ENCODE measurements at regions not wholly inside any gene's neighbourhood (a gene's known extent, or its start where the extent isn't known, plus 50 kb on each side); places are given as distances from the start of the nearest gene placed in this dataset.

DNA sequence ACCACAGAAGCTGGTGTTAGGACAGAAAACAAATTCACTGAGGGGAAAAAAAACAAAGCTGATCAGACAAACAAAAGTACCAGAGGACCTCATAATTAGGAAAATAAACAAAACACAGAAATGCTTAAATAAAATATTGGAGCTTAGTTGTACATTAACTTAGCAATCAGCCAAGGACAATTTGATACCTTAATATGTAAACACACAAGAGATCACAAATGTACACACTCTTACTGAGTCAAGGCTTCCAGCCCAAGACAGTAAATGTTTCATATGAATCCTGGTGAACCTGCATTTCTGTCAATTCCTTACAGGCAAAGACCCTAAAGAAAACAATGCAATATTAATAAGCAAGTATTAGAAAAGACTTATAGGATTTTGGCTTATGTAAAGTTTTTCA lies 62.0 kb upstream of the SPTLC3 start:
- H3K9me3 ChIP-seq (ENCODE audit: insufficient read depth in 2 of 2, low read depth in 1 of 2, low read length in 1 of 2): no peaks in the 10 kb centered on the region
- H3K27ac ChIP-seq (ENCODE audit: low read depth, low read length): no peak overlapping the region
- H3K9ac ChIP-seq (replicated peaks in 1 of 4; ENCODE audit: extremely low read depth in 1 of 4, low read depth in 3 of 4, low read length in 3 of 4): no peak overlapping the region
- no peak overlapping the region for H3K4me3 ChIP-seq (ENCODE audit: extremely low read depth in 1 of 4, insufficient read depth in 2 of 4, low read depth in 3 of 4, low read length in 4 of 4)
- H2BK20ac ChIP-seq (ENCODE audit: low read length): no peak overlapping the region
- no peaks in the 10 kb centered on the region for H3K27me3 ChIP-seq (replicated peaks in 1 of 4; ENCODE audit: control insufficient read depth in 3 of 4, extremely low read depth in 1 of 4, insufficient read depth in 3 of 4, low read length in 3 of 4)
- H3K14ac ChIP-seq (ENCODE audit: insufficient read length): no peak overlapping the region
- H3K56ac ChIP-seq (replicated peaks; ENCODE audit: insufficient read length, low read depth, low read length): no peak overlapping the region
- H2BK15ac ChIP-seq (ENCODE audit: low read length): no peak overlapping the region
- H2AK5ac ChIP-seq (ENCODE audit: low read depth, low read length): no peak overlapping the region
- H3K23me2 ChIP-seq (ENCODE audit: low read depth, low read length): no peaks in the 10 kb centered on the region
- DNase-seq (ENCODE audit: low read depth in 1 of 2, low spot score in 2 of 2) (no peak), FAIRE-seq (no peak)
- no peaks in the 10 kb centered on the region for H4K20me1 ChIP-seq (replicated peaks in 1 of 2; ENCODE audit: control insufficient read depth in 1 of 2, insufficient read depth in 2 of 2, low read length in 2 of 2)
- ChIA-PET POLR2A (ENCODE audit: partially characterized antibody) (interaction anchor here (0.5 kb wide), 1 partner anchor 197 kb away, joined by 3 read pairs; no protein-coding TSS in a partner anchor), CTCF (ENCODE audit: partially characterized antibody) (no interaction called here)
- no peak overlapping the region for H3K18ac ChIP-seq (ENCODE audit: extremely low read depth, low read length)
- H2BK120ac ChIP-seq (replicated peaks; ENCODE audit: low read depth, low read length): no peak overlapping the region
- no peak overlapping the region for H3K23ac ChIP-seq (ENCODE audit: insufficient read length)
- H2BK5ac ChIP-seq (ENCODE audit: low read depth, low read length): no peak overlapping the region
- no peak overlapping the region for H3K4ac ChIP-seq (replicated peaks; ENCODE audit: insufficient read length, low read depth, low read length)
- no peak overlapping the region for H2AFZ ChIP-seq (ENCODE audit: low read length)
- H3K79me1 ChIP-seq (ENCODE audit: low read depth, low read length): no peaks in the 10 kb centered on the region
- H4K91ac ChIP-seq (replicated peaks; ENCODE audit: insufficient read length, low read length): no peak overlapping the region
- no peak overlapping the region for H3K4me2 ChIP-seq (ENCODE audit: insufficient read depth in 1 of 2, low read depth in 2 of 2, low read length in 2 of 2)
- no peaks in the 10 kb centered on the region for H3K36me3 ChIP-seq (ENCODE audit: control insufficient read depth in 2 of 4, insufficient read depth in 4 of 4, low read length in 3 of 4)
- H4K8ac ChIP-seq (ENCODE audit: extremely low read depth, insufficient read depth, low read length): no peak overlapping the region
- no peaks in the 10 kb centered on the region for H3K79me2 ChIP-seq (ENCODE audit: control insufficient read depth in 1 of 2, insufficient read depth in 2 of 2, low read length in 2 of 2)
- no peaks in the 10 kb centered on the region for H3K4me1 ChIP-seq (replicated peaks in 1 of 4; ENCODE audit: control insufficient read depth in 3 of 4, insufficient read depth in 4 of 4, low read length in 3 of 4)
- no peak overlapping the region for H2BK12ac ChIP-seq (ENCODE audit: low read depth, low read length)
- no peak overlapping the region for H4K5ac ChIP-seq (ENCODE audit: insufficient read length, low read depth, low read length)
- TF ChIP-seq SP4 (IDR thresholded peaks at IDR 0.05; ENCODE audit: low read length) (no peak), YY1 (IDR thresholded peaks at IDR 0.05; ENCODE audit: low read depth, low read length) (no peak), SRF (IDR thresholded peaks at IDR 0.05; ENCODE audit: low read depth, low read length) (no peak), RFX5 (IDR thresholded peaks at IDR 0.05; ENCODE audit: borderline replicate concordance, low read depth, low read length) (no peak), CBX5 (IDR thresholded peaks at IDR 0.05; ENCODE audit: low read depth, low read length) (no peak), BRCA1 (IDR thresholded peaks at IDR 0.05; ENCODE audit: low read depth, low read length) (no peak), EGR1 (IDR thresholded peaks at IDR 0.05; ENCODE audit: borderline replicate concordance, low read depth, low read length) (no peak), RBBP5 (IDR thresholded peaks at IDR 0.05; ENCODE audit: borderline replicate concordance, low read depth, low read length) (no peak), JUN (IDR thresholded peaks at IDR 0.05; ENCODE audit: low read depth, low read length) (no peak), RXRA (IDR thresholded peaks at IDR 0.05; ENCODE audit: insufficient read depth, low read depth, low read length) (no peak), ASH2L (IDR thresholded peaks at IDR 0.05; ENCODE audit: low read length) (no peak)

Data from H1 (cell line).